ENCODE measurements at regions not wholly inside any gene's neighbourhood (a gene's known extent, or its start where the extent isn't known, plus 50 kb on each side); places are given as distances from the start of the nearest gene placed in this dataset.

- H3K27me3 Mint-ChIP-seq: no peaks in the 10 kb centered on the region
- ATAC-seq (ENCODE audit: poor library complexity): no peak
- Histone ChIP-seq H3K9me3 (ENCODE audit: control insufficient read depth in 1 of 2, insufficient read depth in 1 of 2, low read length in 2 of 2) (peaks cover 6 to 7% of the 10 kb centered on the region in 2 experiments), H3K27ac (ENCODE audit: low read depth in 1 of 2, low read length in 2 of 2) (no peak overlapping the region), H3K27me3 (ENCODE audit: control insufficient read depth in 1 of 2, insufficient read depth in 2 of 2, low read length in 2 of 2) (no peaks in the 10 kb centered on the region), H3K4me3 (ENCODE audit: low read length) (no peak overlapping the region), H3K36me3 (ENCODE audit: insufficient read depth, low read length) (no peaks in the 10 kb centered on the region), H3K4me1 (ENCODE audit: insufficient read depth, low read length) (no peaks in the 10 kb centered on the region)
- no peak overlapping the region for H3K27ac Mint-ChIP-seq
- intact Hi-C loops (cut with DNase I, micrococcal nuclease): no loop called here
- no peak for DNase-seq
- peaks cover 4% of the 10 kb centered on the region for H3K9me3 Mint-ChIP-seq
- POLR2A ChIA-PET: no interaction called here
- TF ChIP-seq CTCF (IDR thresholded peaks at IDR 0.05): no peak
- no peaks in the 10 kb centered on the region for H3K36me3 Mint-ChIP-seq (ENCODE audit: low read depth)
- no peaks in the 10 kb centered on the region for H3K4me1 Mint-ChIP-seq (ENCODE audit: low read depth)
- no peak overlapping the region for H3K4me3 Mint-ChIP-seq
- CTCF ChIA-PET: no interaction called here
Observed at GRCh38 chr3:145058483-145058882, 1086.9 kb downstream of the DIPK2A start.

DNA sequence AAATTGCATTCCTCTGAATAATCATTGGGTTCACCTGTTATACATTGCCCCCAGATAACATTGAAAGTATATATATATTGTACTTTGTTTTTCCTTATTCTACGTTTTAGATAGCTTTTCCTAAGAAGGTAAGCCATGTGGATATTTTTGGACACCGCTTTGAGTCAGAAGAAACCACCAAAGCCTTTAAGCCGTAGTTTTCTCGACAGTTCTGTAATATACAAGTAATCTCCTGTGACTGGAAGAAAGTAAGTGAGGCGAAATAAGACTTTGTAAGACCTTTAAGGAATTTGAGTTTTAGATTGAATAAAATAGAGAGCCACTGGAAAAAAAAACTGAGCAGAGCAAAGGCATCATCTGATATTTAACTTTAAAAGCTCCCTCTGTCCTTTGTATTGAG lies 1092.0 kb downstream of the DIPK2A start:
- ATAC-seq (ENCODE audit: poor library complexity): no peak
- Histone ChIP-seq H3K9me3 (ENCODE audit: control insufficient read depth in 1 of 2, insufficient read depth in 1 of 2, low read length in 2 of 2) (peaks cover 6 to 7% of the 10 kb centered on the region in 2 experiments), H3K27ac (ENCODE audit: low read depth in 1 of 2, low read length in 2 of 2) (no peak overlapping the region), H3K4me1 (ENCODE audit: insufficient read depth, low read length) (no peaks in the 10 kb centered on the region), H3K27me3 (ENCODE audit: control insufficient read depth in 1 of 2, insufficient read depth in 2 of 2, low read length in 2 of 2) (no peaks in the 10 kb centered on the region), H3K4me3 (ENCODE audit: low read length) (no peak overlapping the region), H3K36me3 (ENCODE audit: insufficient read depth, low read length) (no peaks in the 10 kb centered on the region)
- H3K9me3 Mint-ChIP-seq: peaks cover 4% of the 10 kb centered on the region
- no peak for DNase-seq
- intact Hi-C loops (cut with DNase I, micrococcal nuclease): no loop called here
- H3K4me3 Mint-ChIP-seq: no peak overlapping the region
- H3K36me3 Mint-ChIP-seq (ENCODE audit: low read depth): no peaks in the 10 kb centered on the region
- H3K27ac Mint-ChIP-seq: no peak overlapping the region
- H3K27me3 Mint-ChIP-seq: no peaks in the 10 kb centered on the region
- no peak for TF ChIP-seq CTCF (IDR thresholded peaks at IDR 0.05)
- CTCF ChIA-PET: no interaction called here
- POLR2A ChIA-PET: no interaction called here
- H3K4me1 Mint-ChIP-seq (ENCODE audit: low read depth): no peaks in the 10 kb centered on the region

- H3K4me1 ChIP-seq (ENCODE audit: insufficient read depth, low read length): no peaks in the 10 kb centered on the region
- Mint-ChIP-seq H3K27me3 (no peaks in the 10 kb centered on the region), H3K4me3 (no peak overlapping the region), H3K9me3 (no peaks in the 10 kb centered on the region), H3K4me1 (ENCODE audit: low read depth) (no peaks in the 10 kb centered on the region), H3K36me3 (ENCODE audit: low read depth) (no peaks in the 10 kb centered on the region), H3K27ac (no peak overlapping the region)
- no peak overlapping the region for H3K27ac ChIP-seq (ENCODE audit: low read depth in 1 of 2, low read length in 2 of 2)
- H3K36me3 ChIP-seq (ENCODE audit: insufficient read depth, low read length): no peaks in the 10 kb centered on the region
- DNase-seq (no peak), ATAC-seq (ENCODE audit: poor library complexity) (no peak)
- H3K9me3 ChIP-seq (ENCODE audit: control insufficient read depth in 1 of 2, insufficient read depth in 1 of 2, low read length in 2 of 2): peaks cover 0 to 3% of the 10 kb centered on the region in 2 experiments
- no peaks in the 10 kb centered on the region for H3K27me3 ChIP-seq (ENCODE audit: control insufficient read depth in 1 of 2, insufficient read depth in 2 of 2, low read length in 2 of 2)
- CTCF ChIA-PET: no interaction called here
- H3K4me3 ChIP-seq (ENCODE audit: low read length): no peak overlapping the region
- POLR2A ChIA-PET: no interaction called here
- intact Hi-C loops (cut with DNase I, micrococcal nuclease): no loop called here
- no peak for TF ChIP-seq CTCF (IDR thresholded peaks at IDR 0.05)
Observed at GRCh38 chr3:145070795-145071194, 1090.2 kb downstream of the PLOD2 start.
